ENCODE measurements at regions not wholly inside any gene's neighbourhood (a gene's known extent, or its start where the extent isn't known, plus 50 kb on each side); places are given as distances from the start of the nearest gene placed in this dataset.

DNA sequence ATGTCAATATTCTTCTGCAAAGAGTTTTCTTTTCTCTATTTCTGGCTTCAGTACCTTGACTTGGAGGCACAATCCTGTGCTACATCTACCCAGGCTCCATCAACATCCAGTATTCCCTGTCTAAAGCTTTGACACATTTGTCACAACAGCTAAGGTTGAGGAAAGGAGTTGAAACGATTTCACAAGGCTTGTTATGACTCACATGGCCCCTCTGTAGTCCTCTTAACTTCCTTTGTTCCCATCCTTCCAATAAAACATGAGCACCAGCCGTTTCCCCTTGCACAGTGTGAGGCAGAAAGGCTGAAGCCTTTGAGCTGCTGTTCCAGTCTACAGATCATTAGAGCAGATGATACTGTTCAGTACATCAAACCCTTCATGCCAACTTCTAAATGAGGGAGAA, 163.0 kb upstream of the TMCO5A start:
- H3K4me3 ChIP-seq, result no peak overlapping the region
- TF ChIP-seq, protein P1, sequence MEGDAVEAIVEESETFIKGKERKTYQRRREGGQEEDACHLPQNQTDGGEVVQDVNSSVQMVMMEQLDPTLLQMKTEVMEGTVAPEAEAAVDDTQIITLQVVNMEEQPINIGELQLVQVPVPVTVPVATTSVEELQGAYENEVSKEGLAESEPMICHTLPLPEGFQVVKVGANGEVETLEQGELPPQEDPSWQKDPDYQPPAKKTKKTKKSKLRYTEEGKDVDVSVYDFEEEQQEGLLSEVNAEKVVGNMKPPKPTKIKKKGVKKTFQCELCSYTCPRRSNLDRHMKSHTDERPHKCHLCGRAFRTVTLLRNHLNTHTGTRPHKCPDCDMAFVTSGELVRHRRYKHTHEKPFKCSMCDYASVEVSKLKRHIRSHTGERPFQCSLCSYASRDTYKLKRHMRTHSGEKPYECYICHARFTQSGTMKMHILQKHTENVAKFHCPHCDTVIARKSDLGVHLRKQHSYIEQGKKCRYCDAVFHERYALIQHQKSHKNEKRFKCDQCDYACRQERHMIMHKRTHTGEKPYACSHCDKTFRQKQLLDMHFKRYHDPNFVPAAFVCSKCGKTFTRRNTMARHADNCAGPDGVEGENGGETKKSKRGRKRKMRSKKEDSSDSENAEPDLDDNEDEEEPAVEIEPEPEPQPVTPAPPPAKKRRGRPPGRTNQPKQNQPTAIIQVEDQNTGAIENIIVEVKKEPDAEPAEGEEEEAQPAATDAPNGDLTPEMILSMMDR (IDR thresholded peaks at IDR 0.05), result no peak
- H3K27me3 ChIP-seq (replicated peaks; ENCODE audit: insufficient read depth), result no peaks in the 10 kb centered on the region
- no peaks in the 10 kb centered on the region for H3K36me3 ChIP-seq
- no peak overlapping the region for H3K27ac ChIP-seq
- DNase-seq (ENCODE audit: low spot score) (no peak), ATAC-seq (ENCODE audit: insufficient number of reproducible peaks, low FRiP score, low read depth) (no peak)
- H3K9me3 ChIP-seq, result no peaks in the 10 kb centered on the region
- no peaks in the 10 kb centered on the region for H3K4me1 ChIP-seq (ENCODE audit: control insufficient read depth in 1 of 2, low read depth in 2 of 2)

DNA sequence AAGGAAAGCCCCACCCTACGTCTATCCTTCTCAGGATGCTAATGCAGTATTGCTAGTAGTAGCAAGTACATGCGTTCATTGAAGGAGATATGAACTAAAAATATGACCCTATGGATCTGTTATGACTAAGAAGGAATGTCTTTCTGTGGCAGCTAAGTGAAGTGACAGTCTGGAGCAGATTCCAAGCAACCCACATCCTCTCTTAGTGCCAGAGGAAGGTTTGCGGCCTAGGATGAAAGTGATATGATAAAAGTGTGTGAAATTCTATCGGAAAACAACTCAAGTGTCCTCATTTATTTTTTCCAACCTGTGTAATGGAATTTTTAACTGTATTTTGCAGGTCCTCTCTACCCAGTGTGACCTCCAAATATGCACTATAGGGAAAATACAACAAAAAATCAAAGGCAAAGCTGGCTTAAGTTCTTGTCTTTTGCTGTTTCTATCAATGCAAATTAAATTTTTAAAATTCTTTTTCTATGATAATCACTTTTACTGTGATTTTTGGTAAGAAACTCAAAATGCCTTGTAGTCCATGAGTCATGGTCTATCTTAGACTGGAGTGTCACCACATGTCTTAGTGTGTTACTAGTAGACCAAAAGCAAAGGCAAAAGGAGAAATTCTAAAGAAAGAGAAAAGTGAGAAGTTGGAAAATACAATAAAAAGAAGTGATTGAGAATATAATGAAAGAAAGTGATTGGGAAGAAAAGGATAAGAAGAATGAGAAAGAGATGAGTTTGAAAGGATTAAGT, 161.2 kb upstream of the TMCO5A start:
- Histone ChIP-seq H3K9me3 (no peaks in the 10 kb centered on the region), H3K27me3 (replicated peaks; ENCODE audit: insufficient read depth) (no peaks in the 10 kb centered on the region), H3K36me3 (no peaks in the 10 kb centered on the region), H3K27ac (no peak overlapping the region), H3K4me1 (ENCODE audit: control insufficient read depth in 1 of 2, low read depth in 2 of 2) (no peaks in the 10 kb centered on the region), H3K4me3 (no peak overlapping the region)
- ATAC-seq (ENCODE audit: insufficient number of reproducible peaks, low FRiP score, low read depth), result no peak
- no peak for DNase-seq (ENCODE audit: low spot score)
- TF ChIP-seq, protein P1 (IDR thresholded peaks at IDR 0.05), result no peak

DNA sequence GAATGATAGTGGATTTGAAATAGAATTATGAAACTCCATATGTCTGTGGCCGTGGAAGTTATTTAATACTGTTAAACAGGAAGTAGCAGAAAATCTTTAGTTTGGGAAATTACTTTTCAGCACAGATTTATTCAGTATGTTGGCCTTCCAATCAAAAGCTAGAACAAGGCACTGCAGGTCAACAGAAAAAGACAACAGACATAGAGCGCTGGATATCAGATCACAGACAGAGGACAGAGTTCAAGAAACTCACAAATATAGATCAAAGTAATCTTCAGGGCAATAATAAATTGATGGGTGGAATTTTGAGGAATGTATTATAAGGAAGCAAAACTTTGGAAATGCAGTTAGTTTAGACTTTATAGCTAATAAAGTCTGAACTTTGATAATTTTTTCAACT, 159.5 kb upstream of the TMCO5A start:
- H3K9me3 ChIP-seq, result no peaks in the 10 kb centered on the region
- no peaks in the 10 kb centered on the region for H3K4me1 ChIP-seq (ENCODE audit: control insufficient read depth in 1 of 2, low read depth in 2 of 2)
- H3K27ac ChIP-seq, result no peak overlapping the region
- TF ChIP-seq, protein P1 (IDR thresholded peaks at IDR 0.05), result no peak
- ATAC-seq (ENCODE audit: insufficient number of reproducible peaks, low FRiP score, low read depth) (no peak), DNase-seq (ENCODE audit: low spot score) (no peak)
- H3K27me3 ChIP-seq (replicated peaks; ENCODE audit: insufficient read depth), result no peaks in the 10 kb centered on the region
- H3K36me3 ChIP-seq, result no peaks in the 10 kb centered on the region
- no peak overlapping the region for H3K4me3 ChIP-seq

DNA sequence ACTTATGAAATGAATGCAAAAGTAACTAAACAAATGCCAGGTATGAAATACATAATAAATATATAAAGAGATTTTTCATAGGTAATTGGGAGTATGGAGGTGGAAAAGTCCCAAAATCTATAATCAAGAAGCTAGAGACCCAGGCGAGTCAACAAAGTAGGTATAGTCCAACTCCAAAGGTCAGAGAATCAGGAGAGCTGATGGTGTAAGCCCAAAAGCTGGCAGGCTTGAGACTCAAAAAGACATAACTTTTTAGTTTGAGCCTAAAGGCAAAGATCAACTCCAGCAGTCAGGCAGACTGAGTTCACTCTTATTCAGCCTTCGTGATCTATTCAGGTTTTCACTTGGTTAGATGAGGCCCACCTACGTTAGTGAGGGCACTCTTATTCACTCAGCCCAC, 157.4 kb upstream of the TMCO5A start:
- Histone ChIP-seq H3K27ac (no peak overlapping the region), H3K27me3 (replicated peaks; ENCODE audit: insufficient read depth) (no peaks in the 10 kb centered on the region), H3K9me3 (no peaks in the 10 kb centered on the region), H3K4me1 (ENCODE audit: control insufficient read depth in 1 of 2, low read depth in 2 of 2) (no peaks in the 10 kb centered on the region), H3K4me3 (no peak overlapping the region), H3K36me3 (no peaks in the 10 kb centered on the region)
- TF ChIP-seq, protein P1 (IDR thresholded peaks at IDR 0.05), result no peak
- DNase-seq (ENCODE audit: low spot score) (no peak), ATAC-seq (ENCODE audit: insufficient number of reproducible peaks, low FRiP score, low read depth) (no peak)

DNA sequence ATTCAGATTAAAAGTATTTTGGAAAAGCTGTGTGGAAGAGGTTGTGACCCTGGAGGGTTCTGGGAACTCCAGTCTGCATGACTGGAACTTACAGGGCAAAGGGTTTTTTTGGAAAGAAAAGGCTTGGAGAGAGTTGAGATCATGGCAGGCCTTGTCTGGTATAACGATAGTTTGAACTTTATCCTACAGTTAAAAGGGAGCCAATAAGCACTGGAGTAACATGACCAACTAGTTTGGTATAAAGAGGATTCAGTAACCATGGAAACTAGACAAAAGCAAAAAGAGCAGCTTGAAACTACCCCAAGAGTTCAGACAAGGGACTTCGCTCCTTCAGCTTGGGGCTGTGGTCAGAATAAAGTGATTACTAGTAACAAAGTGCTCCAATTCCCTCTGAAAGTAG, 151.2 kb upstream of the TMCO5A start:
- Histone ChIP-seq H3K4me3 (no peak overlapping the region), H3K9me3 (no peaks in the 10 kb centered on the region), H3K4me1 (ENCODE audit: control insufficient read depth in 1 of 2, low read depth in 2 of 2) (no peaks in the 10 kb centered on the region), H3K27me3 (replicated peaks; ENCODE audit: insufficient read depth) (no peaks in the 10 kb centered on the region), H3K27ac (no peak overlapping the region), H3K36me3 (no peaks in the 10 kb centered on the region)
- TF ChIP-seq, protein P1 (IDR thresholded peaks at IDR 0.05), result no peak
- ATAC-seq (ENCODE audit: insufficient number of reproducible peaks, low FRiP score, low read depth), result no peak
- DNase-seq (ENCODE audit: low spot score), result no peak
